ENCODE measurements at regions not wholly inside any gene's neighbourhood (a gene's known extent, or its start where the extent isn't known, plus 50 kb on each side); places are given as distances from the start of the nearest gene placed in this dataset.

DNA sequence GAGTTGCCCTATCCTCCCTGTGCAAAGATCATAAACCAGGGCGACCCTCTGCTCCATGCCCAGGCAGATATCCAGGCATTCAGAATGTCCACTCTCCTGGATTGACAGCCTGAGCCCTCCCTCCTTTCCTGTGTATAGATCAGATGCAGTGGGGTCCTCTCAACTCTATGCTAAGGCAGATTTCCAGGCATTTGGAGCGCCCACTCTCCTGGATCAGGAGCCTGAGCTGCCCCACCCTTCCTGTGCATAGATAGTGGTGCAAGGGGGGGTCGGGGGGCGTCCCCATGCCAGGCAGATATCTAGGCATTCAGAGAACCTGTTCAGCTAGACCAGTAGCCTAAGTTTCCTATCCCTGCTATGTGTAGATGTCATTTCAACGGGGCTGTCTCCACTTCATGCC lies 941.1 kb downstream of the PCDH19 start:
- TF ChIP-seq, protein P1, sequence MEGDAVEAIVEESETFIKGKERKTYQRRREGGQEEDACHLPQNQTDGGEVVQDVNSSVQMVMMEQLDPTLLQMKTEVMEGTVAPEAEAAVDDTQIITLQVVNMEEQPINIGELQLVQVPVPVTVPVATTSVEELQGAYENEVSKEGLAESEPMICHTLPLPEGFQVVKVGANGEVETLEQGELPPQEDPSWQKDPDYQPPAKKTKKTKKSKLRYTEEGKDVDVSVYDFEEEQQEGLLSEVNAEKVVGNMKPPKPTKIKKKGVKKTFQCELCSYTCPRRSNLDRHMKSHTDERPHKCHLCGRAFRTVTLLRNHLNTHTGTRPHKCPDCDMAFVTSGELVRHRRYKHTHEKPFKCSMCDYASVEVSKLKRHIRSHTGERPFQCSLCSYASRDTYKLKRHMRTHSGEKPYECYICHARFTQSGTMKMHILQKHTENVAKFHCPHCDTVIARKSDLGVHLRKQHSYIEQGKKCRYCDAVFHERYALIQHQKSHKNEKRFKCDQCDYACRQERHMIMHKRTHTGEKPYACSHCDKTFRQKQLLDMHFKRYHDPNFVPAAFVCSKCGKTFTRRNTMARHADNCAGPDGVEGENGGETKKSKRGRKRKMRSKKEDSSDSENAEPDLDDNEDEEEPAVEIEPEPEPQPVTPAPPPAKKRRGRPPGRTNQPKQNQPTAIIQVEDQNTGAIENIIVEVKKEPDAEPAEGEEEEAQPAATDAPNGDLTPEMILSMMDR (conservative IDR thresholded peaks at IDR 0.05; ENCODE audit: low read depth, low read length) = no peak
- TF ChIP-seq EZH2 (IDR thresholded peaks at IDR 0.05; ENCODE audit: borderline replicate concordance, low read depth, low read length, poor library complexity, severe bottlenecking) = no peak

All from A673 (cell line).